AG04449 (cell line): ENCODE measurements at regions not wholly inside any gene's neighbourhood (a gene's known extent, or its start where the extent isn't known, plus 50 kb on each side); places are given as distances from the start of the nearest gene placed in this dataset.

Experiments used
- CTCF ChIA-PET: fragments of 350-600 bp; formaldehyde crosslinking; extraction: SDS; loops from one replicate; lab custom pipeline; 2021; ENCODE audit warnings: antibody characterized with exemption; lab: Yijun Ruan, JAX
- POLR2A ChIA-PET: fragments of 400-600, 350-600 bp; formaldehyde crosslinking; extraction: SDS; loops from one replicate; lab custom pipeline; 2020; ENCODE audit warnings: antibody characterized with exemption, inconsistent platforms; lab: Yijun Ruan, JAX
- DNase-seq: peaks from one replicate; pipeline ENCODE4 v3.0.0-alpha.2; 2010; ENCODE audit warnings: low read depth, low spot score
- H3K4me3 ChIP-seq: 2 replicates; pipeline ENCODE4 v1.5.1; 2011; ENCODE audit warnings: low read depth, mild to moderate bottlenecking, control low read depth, low read length
- CTCF ChIP-seq: IDR thresholded peaks from one replicate; pipeline ENCODE4 v1.5.1; 2011; ENCODE audit warnings: mild to moderate bottlenecking, moderate library complexity, low read length, control low read depth, inconsistent platforms; ENCODE audit not compliant: insufficient read depth; ENCODE audit errors: missing control alignments

GRCh38 chr10:121332829-121333765, 265.1 kb downstream of the FGFR2 start:
- no peak for DNase-seq

GRCh38 chr10:121335386-121335925, 262.8 kb downstream of the FGFR2 start:
- ChIA-PET CTCF (no interaction called here), POLR2A (no interaction called here)
- no peak for TF ChIP-seq CTCF
- no peak for DNase-seq
- no peak overlapping the region for H3K4me3 ChIP-seq

More at GRCh38 chr10:121332829-121333765, 265.1 kb downstream of the FGFR2 start:
- CTCF ChIA-PET = no interaction called here
- TF ChIP-seq CTCF = no peak
- POLR2A ChIA-PET = no interaction called here
- no peak overlapping the region for H3K4me3 ChIP-seq

GRCh38 chr10:121337427-121337826, 260.8 kb downstream of the FGFR2 start:
- TF ChIP-seq CTCF = no peak
- ChIA-PET CTCF (no interaction called here), POLR2A (no interaction called here)
- H3K4me3 ChIP-seq = no peak overlapping the region
- no peak for DNase-seq

- ChIA-PET POLR2A (no interaction called here), CTCF (no interaction called here)
- DNase-seq = no peak
- no peak overlapping the region for H3K4me3 ChIP-seq
- no peak for TF ChIP-seq CTCF
Observed at GRCh38 chr10:121338206-121338980, 259.9 kb downstream of the FGFR2 start.

- DNase-seq = no peak
- no peak overlapping the region for H3K4me3 ChIP-seq
- ChIA-PET POLR2A (no interaction called here), CTCF (no interaction called here)
- no peak for TF ChIP-seq CTCF
Observed at GRCh38 chr10:121339114-121339513, 259.1 kb downstream of the FGFR2 start.
